ENCODE measurements at regions not wholly inside any gene's neighbourhood (a gene's known extent, or its start where the extent isn't known, plus 50 kb on each side); places are given as distances from the start of the nearest gene placed in this dataset.

GRCh38 chr4:181508601-181509000, 734.6 kb upstream of the TENM3 start:
- TF ChIP-seq CTCF (IDR thresholded peaks at IDR 0.05): no peak
- TF ChIP-seq POLR2A (IDR thresholded peaks at IDR 0.05; ENCODE audit: low read depth): no peak
- TF ChIP-seq EP300 (IDR thresholded peaks at IDR 0.05): no peak

Data from esophagus muscularis mucosa (tissue), 4 donors.